Endothelial cell of umbilical vein (primary cell): ENCODE measurements at regions not wholly inside any gene's neighbourhood (a gene's known extent, or its start where the extent isn't known, plus 50 kb on each side); places are given as distances from the start of the nearest gene placed in this dataset.

Source experiments
- BruUV-seq: library from RNA; stranded (reverse); fragments of 400-500 nt; replicated peaks from 2 replicates; lab custom pipeline; 2021; lab: Mats Ljungman, UMichigan
- CTCF ChIA-PET: fragments of 300-600, 350-600 bp; sonication (Branson Sonifier 250); formaldehyde crosslinking; loops from one replicate; lab custom pipeline; 2021; ENCODE audit warnings: antibody characterized with exemption, inconsistent platforms; lab: Charles Lee
- POLR2A ChIA-PET: fragments of 300-600, 350-600 bp; sonication (Branson Sonifier 250); formaldehyde crosslinking; loops from one replicate; lab custom pipeline; 2021; ENCODE audit warnings: antibody characterized with exemption, inconsistent platforms; lab: Charles Lee
- DNase-seq: peaks from one replicate; pipeline ENCODE4 v3.0.0-alpha.2; 2011; ENCODE audit warnings: low read depth, low spot score
- FAIRE-seq: peaks from 2 replicates; lab custom pipeline; 2011; peaks lifted over from hg19 to GRCh38; lab: Jason Lieb, UNC
- H2AFZ ChIP-seq: 2 replicates; pipeline ENCODE4 v1.6.0; 2012; ENCODE audit warnings: low read depth, low read length, control low read depth, inconsistent platforms
- H3K27ac ChIP-seq: 2 replicates; pipeline ENCODE4 v1.5.1; 2011; ENCODE audit warnings: low read depth, mild to moderate bottlenecking, control low read depth, low read length, moderate library complexity; ENCODE audit not compliant: insufficient read depth
- H3K27me3 ChIP-seq, 2 experiments: 2 replicates each; pipeline versions ENCODE4 v1.6.0 to v1.6.1; 2011; ENCODE audit warnings: low read length in 2 of 2, mixed read lengths in 1 of 2; ENCODE audit not compliant: control insufficient read depth in 2 of 2, insufficient read depth in 2 of 2
- H3K36me3 ChIP-seq, 2 experiments: 2 replicates in 1 of 2; 3 replicates in 1 of 2; pipeline ENCODE4 v1.5.1; 2011; ENCODE audit warnings: low read length in 2 of 2, mild to moderate bottlenecking in 1 of 2, moderate library complexity in 1 of 2; ENCODE audit not compliant: control insufficient read depth in 2 of 2, insufficient read depth in 2 of 2; ENCODE audit errors: extremely low read depth in 1 of 2
- H3K4me1 ChIP-seq: 3 replicates; pipeline ENCODE4 v1.5.1; 2011; ENCODE audit warnings: mild to moderate bottlenecking, low read length; ENCODE audit not compliant: control insufficient read depth, insufficient read depth; ENCODE audit errors: extremely low read depth
- H3K4me2 ChIP-seq: 2 replicates; pipeline ENCODE4 v1.6.1; 2011; ENCODE audit warnings: low read length, control low read depth, mixed read lengths; ENCODE audit not compliant: insufficient read depth
- H3K4me3 ChIP-seq, 3 experiments: fragments of 200-600 bp in 1 of 3; sonication (generic), shearing (Covaris generic) in 1 of 3; replicated peaks in 1 of 3; 2 replicates each; pipeline ENCODE4 v1.5.1; 2011 to 2016; ENCODE audit warnings: control low read depth in 3 of 3, low read length in 3 of 3, mild to moderate bottlenecking in 2 of 3, inconsistent platforms in 1 of 3, low read depth in 1 of 3, moderate library complexity in 1 of 3; ENCODE audit not compliant: insufficient read depth in 1 of 3
- H3K79me2 ChIP-seq: 2 replicates; pipeline ENCODE4 v1.6.0; 2012; ENCODE audit warnings: low read length, inconsistent platforms; ENCODE audit not compliant: control insufficient read depth, insufficient read depth
- H3K9ac ChIP-seq: replicated peaks from 2 replicates; pipeline ENCODE3; 2011; ENCODE audit warnings: low read length, control low read depth; ENCODE audit not compliant: insufficient read depth; ENCODE audit errors: extremely low read depth
- H3K9me1 ChIP-seq: replicated peaks from 3 replicates; pipeline ENCODE4 v1.6.0; 2011; ENCODE audit warnings: mild to moderate bottlenecking, low read length; ENCODE audit not compliant: control insufficient read depth, insufficient read depth; ENCODE audit errors: extremely low read depth
- H3K9me3 ChIP-seq: replicated peaks from 2 replicates; pipeline ENCODE4 v1.5.1; 2012; ENCODE audit warnings: low read length, inconsistent platforms; ENCODE audit not compliant: control insufficient read depth, insufficient read depth
- H4K20me1 ChIP-seq: replicated peaks from 2 replicates; pipeline ENCODE3; 2011; ENCODE audit warnings: mild to moderate bottlenecking, low read length; ENCODE audit not compliant: control insufficient read depth, insufficient read depth; ENCODE audit errors: extremely low read depth
- EZH2 ChIP-seq: IDR thresholded peaks from 2 replicates; pipeline ENCODE4 v1.6.1; 2012; ENCODE audit warnings: borderline replicate concordance, low read depth, mild to moderate bottlenecking, moderate library complexity, low read length, inconsistent platforms; ENCODE audit not compliant: severe bottlenecking
- FOS ChIP-seq: IDR thresholded peaks from 2 replicates; pipeline ENCODE4 v1.6.1; 2011; ENCODE audit warnings: mild to moderate bottlenecking, low read length, moderate library complexity, borderline replicate concordance; ENCODE audit not compliant: insufficient read depth
- GATA2 ChIP-seq: IDR thresholded peaks from 2 replicates; pipeline ENCODE4 v1.7.0; 2011; ENCODE audit warnings: low read depth, mild to moderate bottlenecking, moderate library complexity, mixed read lengths, low read length; ENCODE audit not compliant: insufficient read length, insufficient read depth
- MYC ChIP-seq: IDR thresholded peaks from one replicate; pipeline ENCODE4 v1.6.1; 2011; ENCODE audit warnings: mild to moderate bottlenecking, low read depth, low read length
- POLR2A ChIP-seq: IDR thresholded peaks from 2 replicates; pipeline ENCODE4 v1.6.1; 2012; ENCODE audit warnings: low read depth, mild to moderate bottlenecking, control low read depth, low read length
- POLR2AphosphoS5 ChIP-seq: IDR thresholded peaks from 2 replicates; pipeline ENCODE4 v1.6.1; 2012; ENCODE audit warnings: low read depth, mild to moderate bottlenecking, control low read depth, low read length, moderate library complexity; ENCODE audit not compliant: insufficient read depth
- dilution Hi-C: fragments of 300-500 bp; cut with MboI; formaldehyde crosslinking; loops from one replicate; pipeline ENCODE4 v1.15.0; 2019; ENCODE audit warnings: low sequenced_read_pairs; ENCODE audit not compliant: extremely low pct_ligation_motif_present
- intact Hi-C: fragments of 100-400 bp; cut with micrococcal nuclease; formaldehyde crosslinking; loops from one replicate; pipeline ENCODE4 v1.10.0; 2022
- TF ChIP-seq, protein P1 (sequence below): IDR thresholded peaks from 2 replicates; pipeline ENCODE4 v1.6.1; 2011; ENCODE audit not compliant: insufficient read depth, insufficient read length
- TF ChIP-seq, protein P2 (sequence below), 2 donors: IDR thresholded peaks; 1 replicate in 1 of 2; 2 replicates in 1 of 2; pipeline ENCODE4 v1.5.1; 2011; ENCODE audit warnings: low read length in 2 of 2, mild to moderate bottlenecking in 2 of 2, moderate library complexity in 2 of 2, control low read depth in 1 of 2, inconsistent platforms in 1 of 2, low read depth in 1 of 2; ENCODE audit not compliant: insufficient read depth in 1 of 2; ENCODE audit errors: extremely low read depth in 1 of 2

DNA sequence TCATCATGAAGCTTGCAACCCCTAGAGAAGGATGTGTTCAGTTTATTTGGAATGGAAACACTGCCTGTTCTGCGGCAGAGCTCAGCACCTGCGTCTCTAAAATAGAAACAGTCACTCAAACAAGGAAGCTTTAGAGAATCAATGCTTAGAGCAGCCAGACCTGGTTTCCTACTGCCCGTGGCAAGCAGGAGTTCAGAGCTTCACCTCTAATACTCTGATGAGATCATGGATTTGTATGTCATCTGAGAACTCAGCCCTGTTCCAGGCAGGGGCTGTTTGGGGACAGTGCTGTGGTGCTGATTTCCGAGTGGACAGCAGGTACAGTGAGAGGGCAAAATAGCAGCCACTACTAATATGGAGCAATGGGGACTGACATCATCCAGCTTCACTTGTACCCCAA is 236.0 kb upstream of the IRX1 start:
- H3K27me3 ChIP-seq: no peaks in the 10 kb centered on the region
- H3K4me1 ChIP-seq: no peaks in the 10 kb centered on the region
- H3K9me1 ChIP-seq: no peaks in the 10 kb centered on the region
- no peak overlapping the region for H3K9ac ChIP-seq
- H3K9me3 ChIP-seq: no peaks in the 10 kb centered on the region
- TF ChIP-seq, protein P1, sequence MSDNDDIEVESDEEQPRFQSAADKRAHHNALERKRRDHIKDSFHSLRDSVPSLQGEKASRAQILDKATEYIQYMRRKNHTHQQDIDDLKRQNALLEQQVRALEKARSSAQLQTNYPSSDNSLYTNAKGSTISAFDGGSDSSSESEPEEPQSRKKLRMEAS: no peak
- TF ChIP-seq EZH2: no peak
- no peak for TF ChIP-seq GATA2
- TF ChIP-seq POLR2A: no peak
- TF ChIP-seq, protein P2, sequence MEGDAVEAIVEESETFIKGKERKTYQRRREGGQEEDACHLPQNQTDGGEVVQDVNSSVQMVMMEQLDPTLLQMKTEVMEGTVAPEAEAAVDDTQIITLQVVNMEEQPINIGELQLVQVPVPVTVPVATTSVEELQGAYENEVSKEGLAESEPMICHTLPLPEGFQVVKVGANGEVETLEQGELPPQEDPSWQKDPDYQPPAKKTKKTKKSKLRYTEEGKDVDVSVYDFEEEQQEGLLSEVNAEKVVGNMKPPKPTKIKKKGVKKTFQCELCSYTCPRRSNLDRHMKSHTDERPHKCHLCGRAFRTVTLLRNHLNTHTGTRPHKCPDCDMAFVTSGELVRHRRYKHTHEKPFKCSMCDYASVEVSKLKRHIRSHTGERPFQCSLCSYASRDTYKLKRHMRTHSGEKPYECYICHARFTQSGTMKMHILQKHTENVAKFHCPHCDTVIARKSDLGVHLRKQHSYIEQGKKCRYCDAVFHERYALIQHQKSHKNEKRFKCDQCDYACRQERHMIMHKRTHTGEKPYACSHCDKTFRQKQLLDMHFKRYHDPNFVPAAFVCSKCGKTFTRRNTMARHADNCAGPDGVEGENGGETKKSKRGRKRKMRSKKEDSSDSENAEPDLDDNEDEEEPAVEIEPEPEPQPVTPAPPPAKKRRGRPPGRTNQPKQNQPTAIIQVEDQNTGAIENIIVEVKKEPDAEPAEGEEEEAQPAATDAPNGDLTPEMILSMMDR (IDR thresholded peaks at IDR 0.05; ENCODE audit: extremely low read depth in 1 of 2, insufficient read depth in 1 of 2, low read depth in 1 of 2, low read length in 2 of 2): no peak
- TF ChIP-seq FOS: no peak
- TF ChIP-seq POLR2AphosphoS5: no peak
- no peak for TF ChIP-seq MYC
- dilution Hi-C loops: no loop called here
- no peak overlapping the region for H3K4me3 ChIP-seq
- ChIA-PET POLR2A (no interaction called here), CTCF (no interaction called here)
- no peaks in the 10 kb centered on the region for H3K79me2 ChIP-seq
- no TSS peak for BruUV-seq
- H3K36me3 ChIP-seq: no peaks in the 10 kb centered on the region
- H2AFZ ChIP-seq: no peak overlapping the region
- no peaks in the 10 kb centered on the region for H4K20me1 ChIP-seq
- DNase-seq (no peak), FAIRE-seq (no peak)
- H3K27ac ChIP-seq: no peak overlapping the region
- no peak overlapping the region for H3K4me2 ChIP-seq
- intact Hi-C loops: no loop called here
